GM18498 (cell line): ENCODE measurements at regions not wholly inside any gene's neighbourhood (a gene's known extent, or its start where the extent isn't known, plus 50 kb on each side); places are given as distances from the start of the nearest gene placed in this dataset.

Experiments used
- ATAC-seq: cut with Tn5 transposase; IDR thresholded peaks from one replicate; pipeline ENCODE4 v1.9.1; 2021; ENCODE audit warnings: mild to moderate bottlenecking, moderate library complexity; ENCODE audit not compliant: unreplicated experiment

DNA sequence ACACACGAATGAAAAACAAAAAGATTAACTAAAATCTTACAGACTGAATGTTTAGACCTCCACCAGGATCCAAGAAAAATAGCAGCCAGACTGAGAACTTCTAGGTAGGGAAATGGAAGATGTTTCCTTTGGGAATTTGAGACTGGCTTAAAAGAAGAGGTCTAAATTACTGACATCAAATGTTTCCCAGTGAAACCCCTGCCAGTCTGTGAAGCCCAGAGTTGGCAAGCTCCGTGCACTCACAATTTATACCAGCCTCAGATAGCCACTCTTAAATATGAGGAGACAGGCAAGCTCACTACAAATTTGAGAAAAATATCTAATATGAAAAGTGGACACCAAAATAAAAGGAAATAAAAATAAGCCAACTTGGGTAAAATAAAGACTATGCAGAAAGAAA is 700.5 kb upstream of the ZNF385D start:
- ATAC-seq: no peak

GRCh38 chr3:22453906-22454535 is 703.0 kb upstream of the ZNF385D start:
- ATAC-seq: no peak

GRCh38 chr3:22469995-22470394 is 719.0 kb upstream of the ZNF385D start:
- no peak for ATAC-seq

DNA sequence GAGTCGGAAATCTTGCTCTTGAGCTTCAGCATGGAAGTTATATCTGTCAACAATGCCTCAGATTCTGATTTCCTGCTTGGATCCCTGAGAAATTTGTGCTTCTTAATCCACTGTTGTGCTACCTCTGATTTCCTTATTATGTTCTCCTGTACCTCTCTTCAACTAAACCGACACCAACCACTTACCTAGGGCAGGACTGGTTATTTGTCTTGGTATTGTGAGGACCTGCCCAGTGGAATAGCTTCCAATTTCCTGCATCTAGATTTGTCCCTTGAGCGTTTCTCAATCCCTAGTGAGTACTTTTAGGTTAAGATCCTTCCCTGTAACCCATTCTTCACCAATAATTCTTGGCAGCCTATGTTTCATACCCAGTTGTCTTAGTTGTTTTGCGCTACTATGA is 720.5 kb upstream of the ZNF385D start:
- no peak for ATAC-seq

DNA sequence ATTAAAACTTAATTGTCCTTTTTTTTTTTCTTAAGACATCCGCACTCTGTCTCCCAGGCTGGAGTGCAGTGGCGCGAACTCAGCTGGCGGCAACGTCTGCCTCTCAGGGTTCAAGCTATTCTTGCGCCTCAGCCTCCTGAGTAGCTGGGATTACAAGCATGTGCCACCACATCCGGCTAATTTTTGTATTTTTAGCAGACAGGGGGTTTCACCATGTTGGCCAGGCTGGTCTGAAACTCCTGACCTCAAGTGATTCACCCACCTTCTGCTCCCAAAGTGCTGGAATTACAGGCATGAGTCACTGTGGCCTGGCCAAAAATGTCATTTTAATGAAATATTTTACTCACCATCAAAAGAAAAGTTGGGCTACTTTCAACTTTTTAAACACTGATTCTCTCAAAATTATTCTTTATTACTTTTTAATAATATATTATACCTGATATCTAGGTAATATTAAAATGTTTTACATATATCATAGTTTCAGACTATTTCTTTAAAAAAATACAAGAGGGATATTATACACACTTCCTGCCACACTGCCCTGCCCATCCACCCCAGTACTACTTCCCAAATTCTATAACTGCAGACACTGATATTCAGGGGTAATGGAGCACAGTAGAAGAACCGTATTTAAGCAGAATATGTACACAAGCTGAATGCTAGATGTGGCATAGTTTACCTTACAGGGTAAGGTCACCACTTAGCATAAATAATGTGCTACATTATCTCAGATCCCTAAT is 723.9 kb upstream of the ZNF385D start:
- ATAC-seq: no peak

DNA sequence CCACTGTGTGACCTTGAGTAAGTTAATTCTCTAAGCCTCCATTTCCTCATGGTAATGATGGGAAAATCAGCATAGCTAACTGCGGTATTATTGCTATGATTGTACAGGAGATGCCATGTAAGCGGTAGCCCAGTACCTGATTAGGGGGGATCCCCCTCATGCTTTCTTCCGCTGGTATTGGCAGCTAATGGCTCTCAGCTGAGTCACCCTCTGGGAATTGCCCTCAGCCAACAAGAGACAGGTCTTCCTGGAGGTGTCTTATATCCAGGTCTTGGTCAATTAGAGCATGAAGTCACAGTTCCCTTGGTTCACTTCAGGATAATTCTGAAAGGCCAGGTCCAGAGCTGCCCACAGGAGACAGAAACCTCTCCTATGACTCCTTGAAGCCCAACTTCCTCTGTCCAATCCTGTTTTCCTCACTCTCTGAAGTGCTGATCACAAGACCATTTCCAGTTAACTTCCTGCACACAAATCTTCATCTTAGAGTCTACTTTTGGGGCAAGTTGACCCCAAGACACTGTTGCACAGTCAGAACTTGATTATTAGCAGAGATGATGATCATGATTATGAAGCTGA is 724.7 kb upstream of the ZNF385D start:
- ATAC-seq: no peak

DNA sequence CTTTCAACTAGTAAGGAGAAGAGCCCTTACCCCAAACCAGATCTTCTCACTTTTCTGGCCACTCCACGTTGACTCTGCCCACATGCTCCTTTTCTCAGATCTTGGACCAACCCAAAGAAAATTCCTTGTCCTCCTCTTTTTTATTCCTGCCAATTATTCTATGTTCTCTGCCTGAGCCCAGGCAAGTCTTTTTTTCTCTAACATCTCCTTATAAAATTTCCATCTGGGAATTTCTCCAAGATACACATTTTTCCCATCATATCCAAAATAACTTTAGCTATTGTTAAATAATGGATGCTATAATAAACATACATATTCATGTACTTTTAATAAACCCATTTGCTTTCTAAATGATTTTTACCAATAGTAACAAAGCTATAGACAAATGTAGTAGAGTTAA is 726.0 kb upstream of the ZNF385D start:
- ATAC-seq: no peak

- ATAC-seq: no peak
Measured at GRCh38 chr3:22485954-22486353, 717.2 kb upstream of the UBE2E2 start.

DNA sequence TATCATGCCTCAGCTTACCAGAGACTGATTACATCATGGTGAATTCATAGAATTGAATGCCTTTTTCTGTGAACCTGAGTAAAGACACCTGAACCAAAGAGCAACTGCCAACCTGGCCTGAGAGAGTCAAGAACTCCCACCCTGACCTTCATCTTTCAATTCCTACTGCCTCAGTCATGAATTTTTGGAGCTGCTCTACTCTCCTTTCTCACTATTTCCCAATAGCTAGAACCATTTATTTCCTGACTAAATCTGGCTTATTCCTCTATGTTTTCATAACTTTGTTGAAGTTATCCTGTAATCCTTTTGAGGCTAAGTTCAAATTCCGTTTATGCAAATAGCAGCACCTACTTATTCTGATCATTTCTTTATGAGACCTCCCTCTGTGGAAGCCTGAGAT is 712.4 kb upstream of the UBE2E2 start:
- ATAC-seq: no peak

DNA sequence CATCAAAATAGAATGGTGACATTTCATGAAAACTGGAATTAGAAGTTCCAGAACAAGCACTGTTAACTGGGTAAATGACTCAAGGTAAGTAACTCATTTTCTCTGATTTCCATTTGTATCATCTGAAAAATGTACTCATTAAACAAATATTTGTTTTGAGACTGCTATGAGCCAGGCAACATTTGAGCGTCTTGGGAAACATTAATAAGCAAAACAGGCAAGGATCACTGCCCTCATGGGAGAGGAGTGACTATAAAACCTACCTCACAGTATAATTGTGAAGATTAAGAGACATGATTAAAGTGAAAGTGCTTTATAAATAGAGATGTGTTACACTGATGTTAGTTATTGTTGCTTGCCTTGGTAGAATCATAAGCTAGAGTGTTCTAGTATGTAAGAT is 711.8 kb upstream of the UBE2E2 start:
- no peak for ATAC-seq

GRCh38 chr3:22492342-22492741 is 710.8 kb upstream of the UBE2E2 start:
- ATAC-seq: no peak

- no peak for ATAC-seq
Measured at GRCh38 chr3:22495241-22495640, 707.9 kb upstream of the UBE2E2 start.

DNA sequence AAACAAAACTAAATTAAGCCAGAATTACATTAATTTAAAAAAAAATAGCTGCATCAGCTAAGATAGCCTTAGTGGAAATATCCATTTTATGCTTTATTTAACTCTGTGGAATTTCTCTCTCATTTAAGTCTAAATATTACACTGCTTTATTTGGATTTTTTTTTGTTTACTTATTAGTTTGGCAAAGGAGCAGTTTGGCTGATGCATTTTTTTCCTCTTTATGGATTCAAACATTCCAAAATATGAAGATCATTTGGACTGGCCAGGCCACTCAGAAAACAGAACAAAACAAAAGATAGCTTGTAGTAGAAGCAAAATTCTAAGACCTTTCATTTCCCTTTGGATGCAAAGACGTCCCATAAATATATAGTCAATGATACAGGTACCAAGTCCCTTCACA is 707.3 kb upstream of the UBE2E2 start:
- no peak for ATAC-seq

- no peak for ATAC-seq
Measured at GRCh38 chr3:22496641-22497040, 706.5 kb upstream of the UBE2E2 start.

GRCh38 chr3:22506871-22507270 is 696.3 kb upstream of the UBE2E2 start:
- ATAC-seq: no peak

DNA sequence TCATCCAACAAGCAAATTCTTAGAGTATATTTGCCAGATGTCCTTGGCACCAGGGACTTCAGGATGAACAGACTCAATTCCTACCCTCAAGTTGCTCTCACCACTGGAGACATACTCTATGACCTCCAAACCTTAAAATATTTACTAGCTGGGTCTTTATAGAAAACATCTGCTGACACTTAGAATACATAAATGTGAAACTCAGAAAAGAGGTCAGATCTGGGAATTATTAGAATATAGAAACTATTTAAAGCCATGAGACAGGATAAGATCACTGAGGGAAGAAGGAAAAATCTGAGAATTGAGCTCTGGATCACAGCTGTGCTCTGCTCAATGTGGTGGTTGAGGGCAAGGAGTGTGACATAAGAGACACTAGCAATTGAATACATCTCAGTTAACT is 695.4 kb upstream of the UBE2E2 start:
- ATAC-seq: no peak

- ATAC-seq: no peak
Measured at GRCh38 chr3:22523925-22524324, 679.2 kb upstream of the UBE2E2 start.

- no peak for ATAC-seq
Measured at GRCh38 chr3:22526266-22526837, 676.8 kb upstream of the UBE2E2 start.

- no peak for ATAC-seq
Measured at GRCh38 chr3:22536541-22536940, 666.6 kb upstream of the UBE2E2 start.

DNA sequence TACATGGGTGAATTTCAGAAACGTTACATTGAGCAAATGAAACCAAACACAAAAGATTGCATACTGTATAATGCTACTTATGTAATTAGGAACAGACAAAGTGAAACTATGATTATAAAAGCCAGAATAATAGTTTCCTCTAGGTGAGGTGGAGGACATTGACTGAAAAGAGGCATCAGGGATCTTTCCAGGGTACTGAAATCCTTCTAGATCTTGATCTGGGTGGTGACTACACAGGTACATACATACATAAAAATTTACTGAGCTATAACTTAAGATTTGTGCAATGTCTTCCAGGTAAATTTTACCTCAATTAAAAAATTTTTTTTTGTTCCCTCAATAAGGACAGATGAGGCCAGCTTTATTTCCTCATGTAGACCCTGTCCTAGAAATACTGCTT is 665.6 kb upstream of the UBE2E2 start:
- no peak for ATAC-seq

DNA sequence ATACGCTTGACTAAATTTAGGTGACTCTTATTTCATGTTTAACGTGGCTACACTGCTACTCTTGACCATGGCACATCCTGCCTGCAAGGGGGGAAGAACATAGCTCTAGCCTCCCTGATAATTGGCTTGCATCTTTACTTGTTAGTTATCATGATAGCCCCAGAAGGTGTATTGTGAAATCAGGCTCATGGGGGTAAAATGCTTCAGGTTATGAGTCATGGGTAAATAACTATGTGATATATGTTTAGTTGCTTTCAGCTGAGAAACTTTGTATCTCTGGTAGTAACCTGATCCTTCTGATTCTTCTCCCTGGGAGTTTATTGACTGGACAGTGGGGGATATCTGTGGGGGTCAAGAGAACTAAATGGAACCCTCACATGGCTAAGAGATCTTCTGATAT is 660.8 kb upstream of the UBE2E2 start:
- no peak for ATAC-seq

DNA sequence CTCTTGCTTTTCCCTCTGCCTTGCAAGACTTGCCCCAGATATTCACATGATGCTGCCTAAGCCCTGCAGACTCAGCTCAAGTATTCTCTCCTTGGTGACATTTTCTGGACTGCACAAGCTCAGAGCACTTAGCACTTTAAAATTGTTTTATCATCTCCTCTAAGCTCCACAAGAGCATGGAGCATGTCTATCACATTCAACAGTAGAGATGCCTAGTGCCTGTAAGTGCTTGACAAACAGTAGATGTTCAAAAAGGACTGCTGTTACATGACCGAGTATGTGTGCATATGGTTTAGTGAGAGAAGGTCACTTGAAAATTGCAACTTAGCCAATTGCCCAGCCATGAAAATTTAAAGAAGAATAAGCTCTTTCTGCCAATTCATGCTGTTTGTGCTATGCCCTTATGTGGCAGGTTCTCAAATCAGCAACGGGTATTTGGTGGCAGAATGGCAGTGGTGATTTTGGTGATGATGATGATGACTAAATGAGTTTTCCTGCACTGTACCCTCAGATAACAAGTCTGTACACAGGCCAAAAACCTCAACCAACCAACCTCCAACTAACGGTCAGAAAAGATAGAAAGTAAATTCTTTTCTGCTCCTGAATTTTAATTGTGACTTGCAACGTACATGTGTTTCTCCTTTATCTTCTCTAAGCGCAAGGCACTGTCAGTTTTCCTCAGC is 647.2 kb upstream of the UBE2E2 start:
- no peak for ATAC-seq
